Mesendoderm (in vitro differentiated cells): ENCODE measurements at regions not wholly inside any gene's neighbourhood (a gene's known extent, or its start where the extent isn't known, plus 50 kb on each side); places are given as distances from the start of the nearest gene placed in this dataset.
"Not testable (repeated sequence)": the region's sequence is repeated elsewhere in the genome, so short reads cannot be mapped to it uniquely, and the experiment has no call there.

Source experiments
- DNase-seq: peaks from one replicate; pipeline ENCODE4 v3.0.0; 2013
- H2AK5ac ChIP-seq: 2 replicates; pipeline ENCODE4 v1.6.1; 2013; ENCODE audit warnings: low read length, inconsistent platforms
- H2BK120ac ChIP-seq: 2 replicates; pipeline ENCODE4 v1.6.1; 2013; ENCODE audit warnings: low read depth, mild to moderate bottlenecking, low read length, moderate library complexity, mixed read lengths
- H2BK15ac ChIP-seq: replicated peaks from 2 replicates; pipeline ENCODE4 v1.6.1; 2013; ENCODE audit warnings: low read depth, mild to moderate bottlenecking, moderate library complexity
- H2BK5ac ChIP-seq: 2 replicates; pipeline ENCODE4 v1.6.1; 2013; ENCODE audit warnings: low read length, inconsistent platforms
- H3K18ac ChIP-seq: 2 replicates; pipeline ENCODE4 v1.6.1; 2013; ENCODE audit warnings: mild to moderate bottlenecking, low read length, mixed read lengths
- H3K23ac ChIP-seq: one replicate; pipeline ENCODE4 v1.6.1; 2013; ENCODE audit warnings: low read length
- H3K27ac ChIP-seq: 2 replicates; pipeline ENCODE4 v1.5.1; 2013; ENCODE audit warnings: low read depth, mild to moderate bottlenecking, inconsistent platforms, low read length, moderate library complexity
- H3K27me3 ChIP-seq: 2 replicates; pipeline ENCODE4 v1.6.1; 2013; ENCODE audit warnings: low read length, control low read depth, mild to moderate bottlenecking, inconsistent platforms; ENCODE audit not compliant: insufficient read depth, poor library complexity
- H3K36me3 ChIP-seq: 2 replicates; pipeline ENCODE4 v1.6.1; 2013; ENCODE audit warnings: low read length, inconsistent platforms; ENCODE audit not compliant: control insufficient read depth, insufficient read depth
- H3K4ac ChIP-seq: one replicate; pipeline ENCODE4 v1.6.1; 2013; ENCODE audit warnings: low read depth, mild to moderate bottlenecking, low read length, moderate library complexity
- H3K4me1 ChIP-seq: 2 replicates; pipeline ENCODE4 v1.6.1; 2013; ENCODE audit warnings: low read depth, low read length, inconsistent platforms; ENCODE audit not compliant: control insufficient read depth
- H3K4me2 ChIP-seq: 2 replicates; pipeline ENCODE4 v1.6.1; 2013; ENCODE audit warnings: low read length
- H3K4me3 ChIP-seq: 2 replicates; pipeline ENCODE4 v1.5.1; 2013; ENCODE audit warnings: mild to moderate bottlenecking, low read length
- H3K56ac ChIP-seq: one replicate; pipeline ENCODE4 v1.6.1; 2013; ENCODE audit warnings: low read length
- H3K79me1 ChIP-seq: 2 replicates; pipeline ENCODE4 v1.6.1; 2013; ENCODE audit warnings: low read length, inconsistent platforms
- H3K79me2 ChIP-seq: 2 replicates; pipeline ENCODE4 v1.6.1; 2013; ENCODE audit warnings: mild to moderate bottlenecking, low read length; ENCODE audit not compliant: control insufficient read depth, insufficient read depth
- H3K9ac ChIP-seq: 2 replicates; pipeline ENCODE4 v1.6.1; 2013; ENCODE audit warnings: low read length, inconsistent platforms
- H4K5ac ChIP-seq: one replicate; pipeline ENCODE4 v1.6.1; 2013; ENCODE audit warnings: low read length
- H4K8ac ChIP-seq: one replicate; pipeline ENCODE4 v1.6.1; 2013; ENCODE audit warnings: low read depth, mild to moderate bottlenecking, control low read depth, low read length, moderate library complexity
- WGBS: extraction: QIAGEN DNeasy Blood & Tissue Kit; methylation state at CpG from one replicate; pipeline ENCODE4 v1.1.7; 2013; ENCODE audit warnings: low lambda C conversion rate, missing lambda C conversion rate; ENCODE audit not compliant: insufficient coverage; ENCODE audit errors: extremely low coverage; 5-methylcytosine and 5-hydroxymethylcytosine counted together

GRCh38 chr12:46652692-46653091, 173.1 kb downstream of the SLC38A4 start:
- H3K79me1 ChIP-seq, result no peaks in the 10 kb centered on the region
- H4K5ac ChIP-seq, result no peak overlapping the region
- H3K4me3 ChIP-seq, result no peak overlapping the region
- H2BK120ac ChIP-seq, result no peak overlapping the region
- H2AK5ac ChIP-seq, result no peak overlapping the region
- H3K4ac ChIP-seq, result no peak overlapping the region
- H3K9ac ChIP-seq, result no peak overlapping the region
- no peak overlapping the region for H3K56ac ChIP-seq
- no peak overlapping the region for H4K8ac ChIP-seq
- no peak overlapping the region for H3K23ac ChIP-seq
- no peaks in the 10 kb centered on the region for H3K4me1 ChIP-seq
- no peaks in the 10 kb centered on the region for H3K27me3 ChIP-seq
- DNase-seq, result no peak
- no peak overlapping the region for H2BK15ac ChIP-seq
- no peak overlapping the region for H3K4me2 ChIP-seq
- H3K27ac ChIP-seq, result no peak overlapping the region
- no peak overlapping the region for H3K18ac ChIP-seq
- no peak overlapping the region for H2BK5ac ChIP-seq
- H3K79me2 ChIP-seq, result no peaks in the 10 kb centered on the region
- H3K36me3 ChIP-seq, result no peaks in the 10 kb centered on the region

- no peak overlapping the region for H3K27ac ChIP-seq
- H3K4me1 ChIP-seq, result no peaks in the 10 kb centered on the region
- H3K79me2 ChIP-seq, result no peaks in the 10 kb centered on the region
- no peak overlapping the region for H3K18ac ChIP-seq
- H2BK120ac ChIP-seq, result no peak overlapping the region
- H3K79me1 ChIP-seq, result no peaks in the 10 kb centered on the region
- no peak overlapping the region for H2BK5ac ChIP-seq
- no peak overlapping the region for H3K4me2 ChIP-seq
- no peaks in the 10 kb centered on the region for H3K36me3 ChIP-seq
- no peak overlapping the region for H4K8ac ChIP-seq
- H3K4ac ChIP-seq, result no peak overlapping the region
- H4K5ac ChIP-seq, result no peak overlapping the region
- no peak overlapping the region for H3K56ac ChIP-seq
- H3K27me3 ChIP-seq, result no peaks in the 10 kb centered on the region
- no peak overlapping the region for H3K23ac ChIP-seq
- H3K4me3 ChIP-seq, result no peak overlapping the region
- H3K9ac ChIP-seq, result no peak overlapping the region
- no peak overlapping the region for H2AK5ac ChIP-seq
- DNase-seq, result no peak
- WGBS, result no CpG with 5 or more reads among the region's 4 CpGs
- no peak overlapping the region for H2BK15ac ChIP-seq
Observed at GRCh38 chr12:46650688-46651087, 175.1 kb downstream of the SLC38A4 start.

- no CpG with 5 or more reads among the region's 4 CpGs for WGBS
- Histone ChIP-seq H2BK5ac (no peak overlapping the region), H4K5ac (no peak overlapping the region), H3K4me2 (no peak overlapping the region), H3K4ac (no peak overlapping the region), H2BK120ac (no peak overlapping the region), H2AK5ac (no peak overlapping the region), H3K79me1 (no peaks in the 10 kb centered on the region), H3K27ac (no peak overlapping the region), H3K36me3 (no peaks in the 10 kb centered on the region), H3K23ac (no peak overlapping the region), H3K9ac (no peak overlapping the region), H3K4me1 (no peaks in the 10 kb centered on the region), H3K56ac (no peak overlapping the region), H3K18ac (no peak overlapping the region), H3K27me3 (no peaks in the 10 kb centered on the region), H3K4me3 (no peak overlapping the region), H4K8ac (no peak overlapping the region), H2BK15ac (no peak overlapping the region), H3K79me2 (no peaks in the 10 kb centered on the region)
- DNase-seq, result no peak
Observed at GRCh38 chr12:46649433-46649832, 176.4 kb downstream of the SLC38A4 start.

GRCh38 chr12:46647034-46647433, 178.8 kb downstream of the SLC38A4 start:
- no peak overlapping the region for H2BK120ac ChIP-seq
- no peak overlapping the region for H3K4me2 ChIP-seq
- H3K56ac ChIP-seq, result no peak overlapping the region
- no peak for DNase-seq
- no peak overlapping the region for H3K23ac ChIP-seq
- H3K79me1 ChIP-seq, result no peaks in the 10 kb centered on the region
- H2BK15ac ChIP-seq, result no peak overlapping the region
- H2BK5ac ChIP-seq, result no peak overlapping the region
- H3K4ac ChIP-seq, result no peak overlapping the region
- H3K9ac ChIP-seq, result no peak overlapping the region
- no peak overlapping the region for H3K4me3 ChIP-seq
- H3K27me3 ChIP-seq, result no peaks in the 10 kb centered on the region
- H3K36me3 ChIP-seq, result no peaks in the 10 kb centered on the region
- no peak overlapping the region for H4K5ac ChIP-seq
- no peak overlapping the region for H3K18ac ChIP-seq
- H2AK5ac ChIP-seq, result no peak overlapping the region
- no peak overlapping the region for H3K27ac ChIP-seq
- WGBS, result no CpG with 5 or more reads among the region's 2 CpGs
- no peaks in the 10 kb centered on the region for H3K79me2 ChIP-seq
- H4K8ac ChIP-seq, result no peak overlapping the region
- H3K4me1 ChIP-seq, result no peaks in the 10 kb centered on the region

GRCh38 chr12:46641649-46642048, 184.1 kb downstream of the SLC38A4 start:
- not testable (repeated sequence) for H3K56ac ChIP-seq, H3K79me2 ChIP-seq, H3K79me1 ChIP-seq, H2AK5ac ChIP-seq, H4K5ac ChIP-seq, H4K8ac ChIP-seq, H2BK15ac ChIP-seq, DNase-seq, H3K27ac ChIP-seq, H3K23ac ChIP-seq, H3K27me3 ChIP-seq, H3K4ac ChIP-seq, H3K4me3 ChIP-seq, H2BK120ac ChIP-seq, H2BK5ac ChIP-seq, H3K18ac ChIP-seq, H3K36me3 ChIP-seq, H3K4me1 ChIP-seq, H3K4me2 ChIP-seq, H3K9ac ChIP-seq
- WGBS, result no CpG with 5 or more reads among the region's 2 CpGs

- Histone ChIP-seq H4K8ac (no peak overlapping the region), H3K56ac (no peak overlapping the region), H3K79me1 (no peaks in the 10 kb centered on the region), H2BK15ac (no peak overlapping the region), H3K27me3 (no peaks in the 10 kb centered on the region), H2BK120ac (no peak overlapping the region), H2AK5ac (no peak overlapping the region), H3K4ac (no peak overlapping the region), H3K9ac (no peak overlapping the region), H3K23ac (no peak overlapping the region), H3K79me2 (no peaks in the 10 kb centered on the region), H3K4me1 (no peaks in the 10 kb centered on the region), H3K36me3 (no peaks in the 10 kb centered on the region), H3K4me3 (no peak overlapping the region), H3K27ac (no peak overlapping the region), H3K18ac (no peak overlapping the region), H3K4me2 (no peak overlapping the region), H4K5ac (no peak overlapping the region), H2BK5ac (no peak overlapping the region)
- DNase-seq, result no peak
Observed at GRCh38 chr12:46635818-46636217, 190.0 kb downstream of the SLC38A4 start.
